ENCODE measurements at regions not wholly inside any gene's neighbourhood (a gene's known extent, or its start where the extent isn't known, plus 50 kb on each side); places are given as distances from the start of the nearest gene placed in this dataset.

- TF ChIP-seq, protein P1, sequence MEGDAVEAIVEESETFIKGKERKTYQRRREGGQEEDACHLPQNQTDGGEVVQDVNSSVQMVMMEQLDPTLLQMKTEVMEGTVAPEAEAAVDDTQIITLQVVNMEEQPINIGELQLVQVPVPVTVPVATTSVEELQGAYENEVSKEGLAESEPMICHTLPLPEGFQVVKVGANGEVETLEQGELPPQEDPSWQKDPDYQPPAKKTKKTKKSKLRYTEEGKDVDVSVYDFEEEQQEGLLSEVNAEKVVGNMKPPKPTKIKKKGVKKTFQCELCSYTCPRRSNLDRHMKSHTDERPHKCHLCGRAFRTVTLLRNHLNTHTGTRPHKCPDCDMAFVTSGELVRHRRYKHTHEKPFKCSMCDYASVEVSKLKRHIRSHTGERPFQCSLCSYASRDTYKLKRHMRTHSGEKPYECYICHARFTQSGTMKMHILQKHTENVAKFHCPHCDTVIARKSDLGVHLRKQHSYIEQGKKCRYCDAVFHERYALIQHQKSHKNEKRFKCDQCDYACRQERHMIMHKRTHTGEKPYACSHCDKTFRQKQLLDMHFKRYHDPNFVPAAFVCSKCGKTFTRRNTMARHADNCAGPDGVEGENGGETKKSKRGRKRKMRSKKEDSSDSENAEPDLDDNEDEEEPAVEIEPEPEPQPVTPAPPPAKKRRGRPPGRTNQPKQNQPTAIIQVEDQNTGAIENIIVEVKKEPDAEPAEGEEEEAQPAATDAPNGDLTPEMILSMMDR (IDR thresholded peaks at IDR 0.05; ENCODE audit: poor library complexity, severe bottlenecking) = no peak
- no peak for TF ChIP-seq POLR2AphosphoS5 (IDR thresholded peaks at IDR 0.05)
- TF ChIP-seq EZH2 (IDR thresholded peaks at IDR 0.05; ENCODE audit: borderline replicate concordance, insufficient read depth, low read length, poor library complexity, severe bottlenecking) = no peak
- no peak for TF ChIP-seq EP300 (conservative IDR thresholded peaks at IDR 0.05; ENCODE audit: poor library complexity, severe bottlenecking)
- TF ChIP-seq REST (IDR thresholded peaks at IDR 0.05; ENCODE audit: borderline replicate concordance) = no peak
These were observed 239.2 kb upstream of the CWC22 start for GRCh38 chr2:180246268-180246667.

All from neural cell (in vitro differentiated cells).